ENCODE measurements at regions not wholly inside any gene's neighbourhood (a gene's known extent, or its start where the extent isn't known, plus 50 kb on each side); places are given as distances from the start of the nearest gene placed in this dataset.

- Histone ChIP-seq H3K4me3 (replicated peaks; ENCODE audit: insufficient read depth, low read length) (no peak overlapping the region), H3K27me3 (ENCODE audit: insufficient read depth, poor library complexity, severe bottlenecking) (no peaks in the 10 kb centered on the region), H3K27ac (replicated peaks) (no peak overlapping the region)
- no peak for DNase-seq (ENCODE audit: low read depth in 1 of 2, low spot score in 1 of 2)
- no peak for TF ChIP-seq POLR2AphosphoS5 (IDR thresholded peaks at IDR 0.05; ENCODE audit: low read depth)
- TF ChIP-seq CTCF (IDR thresholded peaks at IDR 0.05; ENCODE audit: insufficient read depth, low read length) = no peak
- TF ChIP-seq SPI1 (IDR thresholded peaks at IDR 0.05; ENCODE audit: borderline replicate concordance, low read depth) = no peak
- TF ChIP-seq GABPA (IDR thresholded peaks at IDR 0.05; ENCODE audit: low read depth) = no peak
- TF ChIP-seq REST (IDR thresholded peaks at IDR 0.05; ENCODE audit: insufficient replicate concordance, low read depth) = no peak
These were observed 437.5 kb downstream of the TMEM232 start for GRCh38 chr5:110288766-110289511.

GRCh38 chr5:110289512-110289810 lies 437.0 kb downstream of the TMEM232 start:
- DNase-seq (ENCODE audit: low read depth in 1 of 2, low spot score in 1 of 2) = no peak
- Histone ChIP-seq H3K27me3 (ENCODE audit: insufficient read depth, poor library complexity, severe bottlenecking) (no peaks in the 10 kb centered on the region), H3K27ac (replicated peaks) (no peak overlapping the region), H3K4me3 (replicated peaks; ENCODE audit: insufficient read depth, low read length) (no peak overlapping the region)
- TF ChIP-seq REST (IDR thresholded peaks at IDR 0.05; ENCODE audit: insufficient replicate concordance, low read depth) (no peak), GABPA (IDR thresholded peaks at IDR 0.05; ENCODE audit: low read depth) (no peak), SPI1 (IDR thresholded peaks at IDR 0.05; ENCODE audit: borderline replicate concordance, low read depth) (no peak), CTCF (IDR thresholded peaks at IDR 0.05; ENCODE audit: insufficient read depth, low read length) (no peak), POLR2AphosphoS5 (IDR thresholded peaks at IDR 0.05; ENCODE audit: low read depth) (no peak)

GRCh38 chr5:110290542-110290941 lies 435.9 kb downstream of the TMEM232 start:
- no peak for DNase-seq (ENCODE audit: low read depth in 1 of 2, low spot score in 1 of 2)
- Histone ChIP-seq H3K27me3 (ENCODE audit: insufficient read depth, poor library complexity, severe bottlenecking) (no peaks in the 10 kb centered on the region), H3K27ac (replicated peaks) (no peak overlapping the region), H3K4me3 (replicated peaks; ENCODE audit: insufficient read depth, low read length) (no peak overlapping the region)
- TF ChIP-seq POLR2AphosphoS5 (IDR thresholded peaks at IDR 0.05; ENCODE audit: low read depth) (no peak), REST (IDR thresholded peaks at IDR 0.05; ENCODE audit: insufficient replicate concordance, low read depth) (no peak), CTCF (IDR thresholded peaks at IDR 0.05; ENCODE audit: insufficient read depth, low read length) (no peak), GABPA (IDR thresholded peaks at IDR 0.05; ENCODE audit: low read depth) (no peak), SPI1 (IDR thresholded peaks at IDR 0.05; ENCODE audit: borderline replicate concordance, low read depth) (no peak)
